ENCODE measurements at regions not wholly inside any gene's neighbourhood (a gene's known extent, or its start where the extent isn't known, plus 50 kb on each side); places are given as distances from the start of the nearest gene placed in this dataset.

DNA sequence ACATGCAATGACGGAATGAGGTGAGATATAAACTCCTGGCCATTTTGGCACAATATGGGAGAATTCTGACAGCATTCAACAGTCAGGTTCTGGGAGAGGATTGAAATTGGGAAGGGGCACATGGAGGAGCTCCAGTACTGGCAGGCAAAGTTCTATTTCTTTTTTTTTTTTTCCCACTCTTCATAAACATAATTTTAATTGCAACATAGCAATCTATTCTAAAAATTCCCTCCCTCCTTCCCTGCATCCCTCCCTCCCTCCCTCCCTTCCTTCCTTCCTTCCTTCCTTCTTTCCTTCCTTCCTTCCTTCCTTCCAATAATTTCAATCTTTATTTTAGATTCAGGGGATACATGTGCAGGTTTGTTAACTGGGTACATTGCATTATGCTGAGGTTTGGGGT is 93.2 kb downstream of the PTCSC3 start:
- H3K4me1 Mint-ChIP-seq (ENCODE audit: low read depth): no peaks in the 10 kb centered on the region
- H3K36me3 Mint-ChIP-seq (ENCODE audit: low read depth): no peaks in the 10 kb centered on the region
- no peak overlapping the region for H3K4me3 Mint-ChIP-seq
- no peak overlapping the region for H3K27ac Mint-ChIP-seq
- H3K9me3 Mint-ChIP-seq: no peaks in the 10 kb centered on the region
- H3K27me3 Mint-ChIP-seq: peaks cover 16% of the 10 kb centered on the region

DNA sequence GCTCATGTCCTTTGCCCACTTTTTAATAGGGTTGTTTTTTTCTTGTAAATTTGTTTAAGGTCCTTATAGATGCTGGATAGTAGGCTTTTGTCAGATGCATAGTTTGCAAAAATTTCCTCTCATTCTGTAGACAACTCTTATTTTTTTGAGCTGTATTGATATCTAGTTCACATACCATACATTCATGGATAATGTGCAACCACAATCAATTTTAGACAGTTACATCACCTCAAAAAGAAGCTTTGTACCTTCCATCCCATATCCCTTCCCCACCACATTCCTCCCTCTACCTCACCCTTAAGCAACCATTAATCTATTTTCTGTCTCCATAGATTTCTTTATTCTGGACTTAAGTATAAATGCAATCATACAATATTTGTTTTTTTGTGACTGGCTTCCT is 98.4 kb downstream of the PTCSC3 start:
- H3K4me3 Mint-ChIP-seq: no peak overlapping the region
- no peak overlapping the region for H3K27ac Mint-ChIP-seq
- H3K9me3 Mint-ChIP-seq: no peaks in the 10 kb centered on the region
- H3K27me3 Mint-ChIP-seq: peaks cover 18% of the 10 kb centered on the region
- H3K4me1 Mint-ChIP-seq (ENCODE audit: low read depth): no peaks in the 10 kb centered on the region
- H3K36me3 Mint-ChIP-seq (ENCODE audit: low read depth): no peaks in the 10 kb centered on the region

DNA sequence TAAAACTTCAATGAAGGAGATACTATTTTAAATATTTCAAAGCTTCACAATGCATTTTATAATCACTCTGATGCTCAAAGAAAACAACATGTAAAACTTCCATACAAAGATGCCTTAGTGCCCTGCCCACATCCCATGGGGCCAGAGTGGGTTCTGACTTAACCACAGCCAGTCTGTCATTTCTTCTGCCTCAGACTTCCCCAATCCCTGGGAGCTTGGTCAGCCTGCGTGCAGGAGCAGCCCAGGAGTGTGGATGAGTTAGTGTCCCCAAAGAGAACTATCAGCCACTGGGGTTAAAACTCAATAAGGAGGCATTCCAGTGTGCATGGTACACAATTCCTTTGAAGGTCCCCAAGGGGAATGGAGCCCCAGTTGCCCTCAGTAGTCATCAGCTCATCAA is 100.3 kb downstream of the PTCSC3 start:
- no peaks in the 10 kb centered on the region for H3K4me1 Mint-ChIP-seq (ENCODE audit: low read depth)
- peaks cover 19% of the 10 kb centered on the region for H3K27me3 Mint-ChIP-seq
- no peaks in the 10 kb centered on the region for H3K36me3 Mint-ChIP-seq (ENCODE audit: low read depth)
- H3K9me3 Mint-ChIP-seq: no peaks in the 10 kb centered on the region
- no peak overlapping the region for H3K4me3 Mint-ChIP-seq
- H3K27ac Mint-ChIP-seq: no peak overlapping the region

DNA sequence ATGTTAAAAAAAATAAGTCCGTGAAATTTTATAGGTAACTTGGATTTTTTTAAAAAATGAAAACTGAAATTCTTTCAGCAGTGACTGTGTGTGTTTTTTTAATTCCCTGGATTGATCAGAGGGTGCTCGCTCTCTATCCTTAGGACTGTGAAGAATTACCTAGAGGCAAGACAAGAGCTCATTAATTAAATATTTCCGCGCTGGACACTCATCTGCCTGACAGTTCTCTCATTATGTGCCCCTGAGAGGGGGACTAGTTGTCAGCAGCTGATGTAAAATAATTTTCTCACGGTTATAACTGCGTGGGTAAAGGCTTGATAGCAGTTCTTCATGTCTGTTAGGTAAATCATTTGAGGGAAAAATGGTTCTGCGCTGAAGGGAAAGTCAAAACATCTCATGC is 101.3 kb downstream of the PTCSC3 start:
- Mint-ChIP-seq H3K36me3 (ENCODE audit: low read depth) (no peaks in the 10 kb centered on the region), H3K27ac (no peak overlapping the region), H3K4me1 (ENCODE audit: low read depth) (no peaks in the 10 kb centered on the region), H3K9me3 (no peaks in the 10 kb centered on the region), H3K4me3 (no peak overlapping the region), H3K27me3 (peaks cover 23% of the 10 kb centered on the region)

DNA sequence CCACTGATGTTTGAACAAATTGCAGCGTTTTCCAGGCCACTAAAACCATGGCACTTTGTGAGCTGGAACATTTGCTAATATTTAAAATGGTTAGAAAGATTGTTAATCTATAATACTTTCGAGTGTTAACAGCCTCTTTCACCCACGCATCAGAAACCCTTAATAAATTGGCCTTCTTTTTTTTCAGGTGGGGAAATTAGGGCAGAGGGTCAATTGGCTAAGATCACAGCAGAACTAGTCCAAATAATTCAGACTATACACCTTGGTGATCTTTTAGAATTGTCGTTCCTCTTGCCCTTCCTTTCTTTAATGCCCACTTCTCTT is 105.8 kb downstream of the PTCSC3 start:
- H3K36me3 Mint-ChIP-seq (ENCODE audit: low read depth): no peaks in the 10 kb centered on the region
- peaks cover 30% of the 10 kb centered on the region for H3K27me3 Mint-ChIP-seq
- H3K9me3 Mint-ChIP-seq: no peaks in the 10 kb centered on the region
- H3K4me1 Mint-ChIP-seq (ENCODE audit: low read depth): no peaks in the 10 kb centered on the region
- H3K27ac Mint-ChIP-seq: no peak overlapping the region
- no peak overlapping the region for H3K4me3 Mint-ChIP-seq

DNA sequence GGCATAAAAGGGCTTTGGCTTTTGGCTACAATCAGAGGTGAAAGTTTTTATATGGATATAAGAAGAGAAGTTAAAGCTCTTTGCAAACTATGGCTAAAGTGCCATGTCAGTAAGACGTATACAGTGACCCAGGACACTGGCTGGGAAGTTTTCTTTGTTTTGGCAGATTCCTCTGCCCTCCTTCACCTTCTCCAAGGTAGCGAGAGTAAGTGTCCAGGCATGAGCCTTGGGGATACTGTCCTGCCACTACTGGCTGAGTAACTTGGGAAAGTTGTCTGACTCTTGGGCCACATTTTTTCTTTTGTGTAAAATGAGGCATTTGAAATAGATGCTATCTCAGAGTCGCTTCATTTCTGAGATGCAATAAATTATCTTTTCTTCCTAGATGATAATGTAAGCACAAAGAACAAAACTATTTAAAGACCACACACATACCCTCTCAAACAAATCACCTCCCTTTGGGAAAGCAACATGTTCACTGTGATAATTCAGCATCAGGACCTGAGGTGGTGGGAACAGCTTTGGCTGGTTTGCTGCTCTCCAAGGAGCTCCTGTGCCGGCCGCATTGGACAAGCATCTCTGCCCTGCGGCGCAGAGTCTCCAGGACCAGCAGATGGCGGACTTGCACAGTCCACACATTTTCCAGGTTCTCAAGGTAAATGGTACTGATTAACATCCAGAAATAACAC is 106.3 kb downstream of the PTCSC3 start:
- Mint-ChIP-seq H3K4me1 (ENCODE audit: low read depth) (no peaks in the 10 kb centered on the region), H3K27me3 (peaks cover 30% of the 10 kb centered on the region), H3K4me3 (no peak overlapping the region), H3K36me3 (ENCODE audit: low read depth) (no peaks in the 10 kb centered on the region), H3K9me3 (no peaks in the 10 kb centered on the region), H3K27ac (no peak overlapping the region)

DNA sequence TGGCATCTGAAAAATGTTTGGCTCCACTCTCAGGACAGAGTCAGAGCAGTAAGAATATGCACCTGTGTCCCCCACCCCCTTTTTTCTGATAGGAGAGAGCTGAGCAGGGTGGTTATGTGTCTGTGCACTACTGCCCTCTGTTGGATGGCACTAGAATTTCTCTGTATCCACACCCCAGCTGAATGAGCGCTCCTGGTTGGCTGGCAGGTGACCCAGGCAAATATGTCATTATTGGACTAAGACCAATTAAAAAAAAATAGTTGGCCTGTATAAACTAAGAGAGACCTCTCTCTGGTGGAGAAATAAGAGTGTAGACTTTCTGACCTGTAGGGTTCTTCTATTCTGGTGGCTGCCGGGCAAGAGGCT is 107.0 kb downstream of the PTCSC3 start:
- Mint-ChIP-seq H3K9me3 (no peaks in the 10 kb centered on the region), H3K4me1 (ENCODE audit: low read depth) (no peaks in the 10 kb centered on the region), H3K4me3 (no peak overlapping the region), H3K27ac (no peak overlapping the region), H3K27me3 (peaks cover 35% of the 10 kb centered on the region), H3K36me3 (ENCODE audit: low read depth) (no peaks in the 10 kb centered on the region)

DNA sequence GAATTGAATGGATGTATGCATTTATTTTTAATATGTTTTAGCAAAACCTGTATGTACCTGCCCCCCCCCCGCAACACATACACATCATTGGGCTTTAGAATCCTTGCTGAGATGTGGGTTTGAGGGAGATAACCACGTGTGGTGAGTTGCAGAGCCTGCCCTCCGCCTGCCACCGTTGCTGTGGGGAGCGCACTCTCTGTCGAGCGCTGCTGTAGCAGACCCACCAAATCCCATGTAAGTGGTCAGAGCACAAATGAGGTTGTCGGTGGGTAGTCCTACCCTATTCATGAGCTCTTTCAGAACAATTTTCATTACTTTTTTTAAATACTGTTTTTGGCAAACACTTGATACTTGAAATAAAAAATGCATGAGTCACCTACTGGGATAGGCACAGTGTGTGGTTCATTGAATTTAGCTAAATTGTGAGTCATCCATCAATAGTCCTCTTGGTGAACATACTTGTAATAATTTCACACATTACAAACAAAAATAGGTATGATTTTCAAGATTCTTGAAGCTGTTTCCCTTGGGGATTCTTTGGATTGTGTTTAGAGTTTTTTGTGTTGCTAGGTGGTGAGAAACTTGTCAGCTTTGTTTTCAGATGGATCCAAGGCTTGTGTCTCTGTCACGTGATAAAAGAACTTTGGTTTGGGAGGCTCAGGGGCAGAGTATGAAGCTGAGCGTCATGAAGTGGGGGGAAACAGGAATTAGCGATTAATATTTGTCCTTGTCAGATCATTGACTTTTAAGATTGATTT is 107.6 kb downstream of the PTCSC3 start:
- peaks cover 35% of the 10 kb centered on the region for H3K27me3 Mint-ChIP-seq
- H3K4me1 Mint-ChIP-seq (ENCODE audit: low read depth): no peaks in the 10 kb centered on the region
- no peaks in the 10 kb centered on the region for H3K9me3 Mint-ChIP-seq
- H3K27ac Mint-ChIP-seq: no peak overlapping the region
- H3K4me3 Mint-ChIP-seq: no peak overlapping the region
- H3K36me3 Mint-ChIP-seq (ENCODE audit: low read depth): no peaks in the 10 kb centered on the region

DNA sequence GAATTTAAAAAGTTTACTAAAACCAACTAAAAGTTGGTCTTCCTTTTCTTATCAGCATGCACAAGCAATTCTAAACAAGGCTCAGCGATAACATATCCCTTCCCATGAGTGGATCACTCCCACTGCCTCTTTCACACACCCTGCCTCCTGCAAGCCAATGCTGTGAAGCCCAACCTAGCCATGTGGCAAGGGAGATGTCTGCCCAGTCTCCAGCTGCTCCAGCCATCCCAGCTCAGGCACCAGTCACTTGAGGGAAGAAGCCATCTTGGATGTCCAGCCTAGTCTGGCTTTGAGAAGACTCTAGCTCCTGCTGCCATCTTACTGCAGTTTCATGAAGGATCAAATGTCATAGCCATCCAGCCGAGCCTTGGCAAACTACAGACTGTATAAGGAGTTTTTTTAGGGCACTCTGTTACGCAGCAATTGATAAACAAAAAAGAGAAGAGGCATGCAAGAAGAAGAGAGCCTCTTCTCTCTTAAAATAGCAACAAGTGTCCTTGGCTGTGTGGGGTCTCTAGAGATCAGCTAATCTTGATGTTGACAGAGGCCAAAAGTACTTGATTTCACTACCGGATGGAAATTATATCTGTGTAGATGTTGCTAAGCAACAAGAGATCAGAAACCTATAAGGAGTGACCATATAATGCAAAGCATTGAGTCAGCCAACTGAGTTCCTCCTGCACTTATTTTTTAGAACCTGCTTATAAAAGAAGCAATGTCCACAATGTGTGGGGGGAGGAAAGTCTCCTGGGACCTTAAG is 108.9 kb downstream of the PTCSC3 start:
- no peaks in the 10 kb centered on the region for H3K9me3 Mint-ChIP-seq
- no peak overlapping the region for H3K27ac Mint-ChIP-seq
- H3K4me3 Mint-ChIP-seq: no peak overlapping the region
- peaks cover 40% of the 10 kb centered on the region for H3K27me3 Mint-ChIP-seq
- no peaks in the 10 kb centered on the region for H3K4me1 Mint-ChIP-seq (ENCODE audit: low read depth)
- H3K36me3 Mint-ChIP-seq (ENCODE audit: low read depth): no peaks in the 10 kb centered on the region

DNA sequence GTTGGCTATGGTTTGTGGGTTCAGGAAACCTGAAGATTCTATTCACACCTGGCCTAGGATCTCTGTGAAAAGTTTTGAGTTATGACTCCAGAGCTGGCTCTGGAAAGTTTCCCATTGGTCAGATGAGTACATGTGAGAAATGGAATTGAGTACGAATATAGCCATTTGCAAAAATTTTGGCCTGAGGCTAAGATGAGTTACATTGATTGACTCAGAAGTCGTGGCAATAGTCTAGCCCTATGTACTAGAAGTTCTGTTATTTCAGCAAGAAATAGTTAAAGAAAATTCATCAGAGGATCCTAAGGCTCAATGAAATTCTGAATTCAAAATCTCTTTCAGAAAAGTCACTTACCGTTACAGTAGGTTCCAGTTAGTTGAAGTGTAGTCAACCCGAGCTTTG is 109.9 kb downstream of the PTCSC3 start:
- Mint-ChIP-seq H3K4me3 (no peak overlapping the region), H3K36me3 (ENCODE audit: low read depth) (no peaks in the 10 kb centered on the region), H3K27me3 (peaks cover 40% of the 10 kb centered on the region), H3K9me3 (no peaks in the 10 kb centered on the region), H3K27ac (no peak overlapping the region), H3K4me1 (ENCODE audit: low read depth) (no peaks in the 10 kb centered on the region)

DNA sequence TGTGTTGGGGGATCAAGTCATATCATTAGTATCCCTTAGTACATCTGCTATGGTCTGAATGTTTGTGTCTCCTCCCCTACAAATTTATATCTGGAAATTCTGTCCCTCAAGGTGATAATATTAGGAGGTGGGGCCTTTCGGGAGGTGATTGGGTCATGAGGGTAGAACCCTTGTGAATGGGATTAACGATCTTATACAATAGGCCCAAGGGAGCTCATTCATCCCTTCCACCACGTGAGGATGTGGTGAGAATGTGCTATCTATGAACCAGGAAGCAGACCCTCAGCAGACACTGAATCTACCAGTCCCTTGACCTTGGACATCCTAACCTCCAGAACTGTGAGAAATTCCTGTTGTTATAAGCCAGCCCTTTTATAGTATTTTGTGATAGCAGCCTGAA is 110.7 kb downstream of the PTCSC3 start:
- no peaks in the 10 kb centered on the region for H3K36me3 Mint-ChIP-seq (ENCODE audit: low read depth)
- no peaks in the 10 kb centered on the region for H3K9me3 Mint-ChIP-seq
- H3K27me3 Mint-ChIP-seq: peaks cover 32% of the 10 kb centered on the region
- no peak overlapping the region for H3K4me3 Mint-ChIP-seq
- no peak overlapping the region for H3K27ac Mint-ChIP-seq
- H3K4me1 Mint-ChIP-seq (ENCODE audit: low read depth): no peaks in the 10 kb centered on the region

DNA sequence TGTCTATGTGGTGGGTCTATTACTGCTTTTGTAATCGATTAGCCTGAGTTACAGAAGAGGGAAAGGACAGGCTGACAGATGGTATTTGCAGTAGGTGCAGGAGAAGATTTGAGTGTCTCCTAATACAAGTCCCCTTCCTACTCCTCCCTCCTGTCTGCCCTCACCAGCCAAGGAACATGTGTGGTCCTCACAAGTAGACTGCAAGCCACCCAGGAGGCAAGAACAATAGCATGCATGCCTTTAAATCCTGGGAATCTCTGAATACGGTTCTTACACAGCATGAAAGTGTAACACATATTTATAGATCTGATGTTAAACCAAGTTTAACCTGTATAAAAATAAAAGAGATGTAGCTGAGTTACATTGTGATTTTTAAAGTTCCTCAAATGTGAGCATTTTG is 117.0 kb downstream of the PTCSC3 start:
- no peaks in the 10 kb centered on the region for H3K36me3 Mint-ChIP-seq (ENCODE audit: low read depth)
- H3K4me3 Mint-ChIP-seq: no peak overlapping the region
- no peaks in the 10 kb centered on the region for H3K4me1 Mint-ChIP-seq (ENCODE audit: low read depth)
- no peak overlapping the region for H3K27ac Mint-ChIP-seq
- H3K27me3 Mint-ChIP-seq: peaks cover 5% of the 10 kb centered on the region
- no peaks in the 10 kb centered on the region for H3K9me3 Mint-ChIP-seq

DNA sequence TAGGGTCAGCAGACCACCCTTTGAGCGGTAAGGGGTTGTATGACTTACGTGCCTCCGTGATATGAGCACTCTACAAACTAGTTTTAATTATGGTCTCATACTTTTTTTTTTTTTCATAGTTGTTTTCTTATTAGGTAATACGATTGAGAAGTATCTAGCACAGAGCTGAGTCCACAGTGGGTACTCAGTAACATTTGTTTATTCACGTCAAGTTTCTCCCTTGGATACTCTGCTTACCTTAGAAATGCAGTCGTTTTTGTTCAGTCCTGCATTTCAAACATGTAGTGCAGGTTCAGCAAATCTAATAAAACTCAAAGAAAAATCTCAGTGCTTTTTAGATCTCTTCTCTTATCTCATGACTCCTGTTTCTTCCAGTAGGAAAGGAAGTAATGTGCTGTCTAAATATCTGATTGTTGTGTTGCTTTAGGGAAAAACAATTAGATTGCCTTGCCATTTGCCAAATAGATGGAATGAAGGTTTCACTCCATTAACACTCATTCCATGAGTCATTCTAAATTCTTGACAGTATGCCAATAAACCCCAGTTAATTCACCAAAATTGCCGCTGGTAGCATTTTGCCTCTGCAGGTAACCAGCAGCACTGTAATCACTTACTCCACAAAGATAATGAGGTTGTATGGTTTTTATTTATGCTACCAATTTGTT is 118.9 kb downstream of the PTCSC3 start:
- Mint-ChIP-seq H3K4me3 (no peak overlapping the region), H3K9me3 (no peaks in the 10 kb centered on the region)

DNA sequence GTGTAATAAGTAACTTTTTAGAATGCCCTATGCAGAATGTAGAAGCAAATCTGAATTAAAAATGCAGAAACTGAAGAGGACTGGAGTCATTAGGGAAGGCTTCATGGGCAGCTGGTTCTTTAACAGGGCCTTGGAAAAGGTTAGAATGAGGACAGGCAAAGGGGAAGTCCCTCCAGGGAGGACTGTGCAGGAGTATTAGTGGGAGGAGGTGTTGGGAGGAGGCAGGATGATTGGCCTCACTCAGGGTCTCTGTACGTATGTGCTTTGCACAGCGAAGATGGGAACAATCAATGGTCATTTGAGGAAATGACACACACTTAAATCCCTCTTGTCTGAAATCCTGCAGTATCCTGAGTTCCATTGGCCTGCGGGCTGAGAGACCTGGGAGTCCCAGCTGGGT is 119.7 kb downstream of the PTCSC3 start:
- H3K36me3 Mint-ChIP-seq (ENCODE audit: low read depth): no peaks in the 10 kb centered on the region
- H3K4me1 Mint-ChIP-seq (ENCODE audit: low read depth): no peaks in the 10 kb centered on the region
- H3K9me3 Mint-ChIP-seq: no peaks in the 10 kb centered on the region
- no peak overlapping the region for H3K27ac Mint-ChIP-seq
- no peak overlapping the region for H3K4me3 Mint-ChIP-seq
- no peaks in the 10 kb centered on the region for H3K27me3 Mint-ChIP-seq

More for the DNA sequence above, 118.9 kb downstream of the PTCSC3 start:
- no peaks in the 10 kb centered on the region for H3K4me1 Mint-ChIP-seq (ENCODE audit: low read depth)
- no peak overlapping the region for H3K27ac Mint-ChIP-seq
- H3K27me3 Mint-ChIP-seq: no peaks in the 10 kb centered on the region
- no peaks in the 10 kb centered on the region for H3K36me3 Mint-ChIP-seq (ENCODE audit: low read depth)

DNA sequence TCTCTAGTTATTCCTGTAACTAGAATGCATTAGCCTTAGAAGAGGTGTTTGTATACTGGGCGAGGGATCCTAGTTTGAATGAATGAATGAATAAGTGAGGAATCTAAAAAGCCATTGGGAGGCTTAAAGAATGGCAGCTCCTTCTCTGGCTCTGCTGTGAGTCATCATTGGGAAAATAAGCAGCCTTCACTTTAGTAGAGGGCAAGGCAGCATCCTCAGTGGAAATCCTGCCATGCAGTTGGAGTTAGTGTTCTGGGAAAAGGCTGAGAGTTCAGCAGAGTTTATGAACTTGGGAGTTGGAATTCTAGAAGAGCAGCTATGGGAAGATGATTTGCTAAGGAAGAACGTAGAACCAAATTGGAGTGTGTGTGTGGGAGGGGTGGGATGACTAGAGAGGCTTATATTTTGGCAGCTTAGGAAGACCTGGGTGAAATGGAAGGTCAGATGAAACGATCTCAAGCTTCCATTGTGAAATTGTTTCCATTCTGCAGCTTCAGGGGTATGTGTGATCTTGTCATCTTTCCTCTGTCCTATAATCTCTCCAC is 120.8 kb downstream of the PTCSC3 start:
- Mint-ChIP-seq H3K9me3 (no peaks in the 10 kb centered on the region), H3K27ac (no peak overlapping the region), H3K36me3 (ENCODE audit: low read depth) (no peaks in the 10 kb centered on the region), H3K4me1 (ENCODE audit: low read depth) (no peaks in the 10 kb centered on the region), H3K4me3 (no peak overlapping the region), H3K27me3 (peaks cover 4% of the 10 kb centered on the region)

Measured in stimulated activated naive CD8-positive, alpha-beta T cell treated with anti-CD3 and anti-CD28 coated beads, Interleukin-15, Interleukin-2, amounts not matched to agents 100 ng/mL and 50 ng/mL, for 24 hours (primary cell).